HG03432 (cell line): ENCODE measurements at regions not wholly inside any gene's neighbourhood (a gene's known extent, or its start where the extent isn't known, plus 50 kb on each side); places are given as distances from the start of the nearest gene placed in this dataset.
A peak's percentile ranks its signal among the peaks of the same experiment; 100 is the strongest.
"Not testable (repeated sequence)": the region's sequence is repeated elsewhere in the genome, so short reads cannot be mapped to it uniquely, and the experiment has no call there.

Source experiments
- ATAC-seq: cut with Tn5 transposase; IDR thresholded peaks from one replicate; pipeline ENCODE4 v1.9.1; 2021; ENCODE audit warnings: mild to moderate bottlenecking, moderate library complexity; ENCODE audit not compliant: unreplicated experiment

- ATAC-seq, result no peak
Measured at GRCh38 chr6:140376209-140376608, 1001.8 kb upstream of the CITED2 start.

- ATAC-seq, result not testable (repeated sequence)
Measured at GRCh38 chr6:140373728-140374127, 999.3 kb upstream of the CITED2 start.

- no peak for ATAC-seq
Measured at GRCh38 chr6:140372064-140372463, 997.6 kb upstream of the CITED2 start.

GRCh38 chr6:140370976-140371870 is 996.8 kb upstream of the CITED2 start:
- no peak for ATAC-seq

GRCh38 chr6:140370441-140370840 is 996.0 kb upstream of the CITED2 start:
- no peak for ATAC-seq

DNA sequence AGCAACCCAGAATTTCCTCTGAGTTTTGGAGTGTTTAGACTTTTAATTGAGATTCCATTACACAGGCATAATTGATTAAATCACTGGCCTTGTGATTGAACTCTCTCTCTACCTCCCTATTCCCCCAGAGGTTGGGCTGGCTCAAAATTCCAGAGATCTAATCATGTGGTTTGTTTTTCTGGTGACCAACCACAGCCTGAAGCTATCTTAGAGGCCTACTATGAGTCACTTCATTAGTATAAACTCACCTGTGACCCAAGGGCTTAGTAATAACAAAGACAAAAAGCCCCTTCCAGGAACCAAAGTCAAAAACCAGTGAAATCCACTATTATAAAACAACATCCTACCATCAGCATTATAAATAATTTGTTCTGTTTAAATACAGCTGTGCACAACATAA is 992.5 kb upstream of the CITED2 start:
- no peak for ATAC-seq

GRCh38 chr6:140364916-140365315 is 990.5 kb upstream of the CITED2 start:
- no peak for ATAC-seq

- no peak for ATAC-seq
Measured at GRCh38 chr6:140360651-140361050, 986.2 kb upstream of the CITED2 start.

DNA sequence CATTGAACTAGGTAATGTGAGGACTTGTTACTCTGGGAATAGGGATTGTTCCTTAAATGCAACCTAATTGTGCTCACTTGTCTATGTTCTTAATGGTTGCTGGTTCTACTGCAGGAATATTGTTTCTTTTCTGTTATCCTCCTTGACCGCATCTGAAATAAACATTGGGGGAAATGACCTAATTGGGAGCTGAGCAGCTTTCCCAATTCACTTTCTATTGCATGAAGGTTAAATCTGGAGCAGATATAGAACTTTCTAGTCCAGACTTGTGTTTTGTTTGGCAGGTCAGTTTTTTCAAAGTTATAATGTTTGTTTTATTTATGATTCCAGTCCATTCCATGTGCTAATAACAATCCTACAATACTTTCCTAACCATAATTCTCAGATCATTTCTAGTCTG is 981.0 kb upstream of the CITED2 start:
- no peak for ATAC-seq

DNA sequence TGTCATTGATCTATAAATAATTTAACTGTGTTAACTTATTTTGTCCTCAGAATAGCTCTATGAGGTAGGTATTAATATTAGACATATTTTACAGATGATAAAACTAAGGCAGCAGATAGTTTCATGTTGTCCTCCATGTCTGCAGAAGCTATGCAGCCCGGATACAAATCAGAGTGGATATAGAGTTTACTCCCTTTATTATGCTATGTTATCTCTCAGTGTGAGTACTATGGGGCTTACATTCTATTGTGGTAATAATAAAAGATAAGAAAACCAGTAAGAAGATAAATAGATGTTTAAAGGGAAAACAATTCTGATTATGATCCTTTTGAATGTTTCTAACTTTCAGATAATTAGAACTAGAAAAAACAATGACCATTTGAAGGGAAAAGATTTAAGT is 979.8 kb upstream of the CITED2 start:
- ATAC-seq, result no peak

DNA sequence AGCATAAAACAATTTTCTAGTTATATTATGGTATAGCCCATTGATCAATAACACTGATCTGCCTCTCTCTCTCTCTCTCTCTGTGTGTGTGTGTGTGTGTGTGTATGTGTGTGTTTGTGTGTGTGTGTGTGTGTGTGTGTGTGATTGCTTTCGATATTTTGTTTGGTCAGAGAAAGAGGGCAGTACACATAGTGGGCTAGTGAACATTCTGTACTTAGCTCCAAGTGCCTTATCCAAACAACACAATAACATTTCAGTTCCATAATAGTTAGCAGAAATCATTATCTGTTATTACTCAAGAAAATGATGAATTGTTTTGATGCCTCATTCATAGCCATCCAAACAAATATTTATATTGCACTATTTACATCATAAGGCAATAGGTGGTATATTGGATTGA is 979.1 kb upstream of the CITED2 start:
- ATAC-seq, result no peak

GRCh38 chr6:140346428-140346827 is 972.0 kb upstream of the CITED2 start:
- ATAC-seq, result no peak

GRCh38 chr6:140345935-140346334 is 971.5 kb upstream of the CITED2 start:
- ATAC-seq, result no peak

DNA sequence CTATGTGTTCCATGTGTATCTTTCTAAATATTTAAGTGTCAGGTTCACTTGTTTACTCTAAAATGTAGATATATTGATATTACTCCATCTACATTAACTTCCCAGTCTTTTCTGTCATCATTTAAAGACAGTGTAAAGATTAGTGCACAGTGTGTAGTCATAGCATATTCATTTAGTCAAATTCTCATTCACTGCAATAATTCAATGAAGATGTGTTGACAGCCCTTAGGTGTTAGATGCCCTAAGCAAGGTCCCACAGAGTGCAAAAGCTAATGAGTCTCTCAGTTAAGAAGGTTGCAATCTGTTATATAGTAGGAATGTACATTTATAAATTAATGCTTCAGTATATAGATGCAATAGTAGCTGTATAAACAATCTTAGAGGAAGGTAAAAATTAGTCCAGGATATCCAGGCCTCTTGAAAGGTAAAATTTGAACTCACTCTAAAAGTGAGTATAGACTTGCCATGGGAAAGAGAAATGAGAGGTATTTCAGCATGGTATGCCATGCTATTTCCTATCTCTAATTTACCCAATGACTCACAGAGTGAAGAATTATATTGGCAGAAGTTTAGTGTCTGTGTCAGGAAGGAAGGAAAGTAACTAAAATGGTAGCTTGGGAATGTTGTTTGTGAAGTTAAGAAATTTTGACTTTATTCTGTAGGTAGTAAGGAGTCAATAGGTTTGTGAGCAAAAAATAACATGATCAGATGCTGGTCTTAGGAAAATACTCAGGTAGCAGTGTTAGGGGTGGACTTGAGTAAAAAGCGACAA is 969.9 kb upstream of the CITED2 start:
- ATAC-seq, result no peak

- ATAC-seq, result no peak
Measured at GRCh38 chr6:140343128-140343527, 968.7 kb upstream of the CITED2 start.

DNA sequence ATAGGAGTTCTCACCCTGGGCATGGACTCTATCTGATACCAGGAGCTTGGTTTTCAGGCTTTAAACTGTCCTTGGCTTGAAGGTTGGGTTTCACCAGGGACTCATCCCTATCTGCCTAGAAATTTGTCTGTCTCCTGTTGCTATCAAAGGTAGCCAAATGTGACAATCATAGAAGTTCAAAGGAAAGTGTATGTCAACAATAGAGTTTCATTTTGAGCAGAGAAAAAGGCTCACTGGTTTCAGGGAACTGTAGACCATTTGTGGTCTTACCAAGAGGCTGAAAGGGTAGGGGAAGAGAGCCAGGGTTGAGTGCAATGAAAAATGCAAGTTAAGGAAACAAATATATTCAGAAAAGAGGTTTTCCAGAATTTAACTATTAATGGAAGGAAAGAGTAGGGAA is 966.8 kb upstream of the CITED2 start:
- no peak for ATAC-seq

DNA sequence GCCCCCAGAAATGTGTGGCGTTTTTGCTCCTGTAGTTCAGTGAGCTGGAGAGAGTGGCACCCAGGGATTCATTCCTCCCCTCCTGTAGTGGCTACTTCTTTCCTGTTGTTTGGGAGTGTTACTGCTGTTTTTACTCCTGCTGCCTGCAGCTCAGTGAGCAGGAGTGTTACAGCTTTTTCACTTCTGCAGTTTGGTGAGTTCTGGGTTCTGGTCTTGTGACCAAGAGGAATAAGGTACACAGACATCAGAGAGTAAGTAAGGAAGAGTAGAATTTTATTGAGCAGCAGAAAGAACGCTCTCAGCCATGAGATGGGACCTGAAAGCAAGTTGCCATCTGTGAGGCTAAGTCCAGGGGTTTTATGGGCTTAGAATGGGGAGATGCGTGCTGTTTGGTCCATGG is 966.3 kb upstream of the CITED2 start:
- ATAC-seq, result no peak

GRCh38 chr6:140339084-140339483 is 964.6 kb upstream of the CITED2 start:
- ATAC-seq, result not testable (repeated sequence)

DNA sequence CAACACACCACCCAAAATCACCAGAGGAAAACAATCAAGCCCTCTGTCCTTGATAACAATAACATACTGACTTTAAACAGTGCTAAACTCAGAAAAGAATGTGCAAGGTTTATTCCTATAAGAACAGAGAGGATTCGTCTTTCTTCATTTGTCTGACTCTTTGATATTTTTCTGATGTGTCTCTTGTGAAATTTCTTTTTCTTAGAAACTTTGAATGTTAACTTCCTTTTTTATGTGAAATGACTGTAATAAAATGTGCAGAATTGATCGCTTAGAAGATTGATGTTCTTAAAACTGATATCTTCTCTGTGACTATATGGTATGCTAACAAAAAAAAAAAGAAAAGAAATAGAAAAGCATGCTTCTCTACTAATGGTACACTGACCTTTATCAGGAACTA is 947.4 kb upstream of the CITED2 start:
- no peak for ATAC-seq

DNA sequence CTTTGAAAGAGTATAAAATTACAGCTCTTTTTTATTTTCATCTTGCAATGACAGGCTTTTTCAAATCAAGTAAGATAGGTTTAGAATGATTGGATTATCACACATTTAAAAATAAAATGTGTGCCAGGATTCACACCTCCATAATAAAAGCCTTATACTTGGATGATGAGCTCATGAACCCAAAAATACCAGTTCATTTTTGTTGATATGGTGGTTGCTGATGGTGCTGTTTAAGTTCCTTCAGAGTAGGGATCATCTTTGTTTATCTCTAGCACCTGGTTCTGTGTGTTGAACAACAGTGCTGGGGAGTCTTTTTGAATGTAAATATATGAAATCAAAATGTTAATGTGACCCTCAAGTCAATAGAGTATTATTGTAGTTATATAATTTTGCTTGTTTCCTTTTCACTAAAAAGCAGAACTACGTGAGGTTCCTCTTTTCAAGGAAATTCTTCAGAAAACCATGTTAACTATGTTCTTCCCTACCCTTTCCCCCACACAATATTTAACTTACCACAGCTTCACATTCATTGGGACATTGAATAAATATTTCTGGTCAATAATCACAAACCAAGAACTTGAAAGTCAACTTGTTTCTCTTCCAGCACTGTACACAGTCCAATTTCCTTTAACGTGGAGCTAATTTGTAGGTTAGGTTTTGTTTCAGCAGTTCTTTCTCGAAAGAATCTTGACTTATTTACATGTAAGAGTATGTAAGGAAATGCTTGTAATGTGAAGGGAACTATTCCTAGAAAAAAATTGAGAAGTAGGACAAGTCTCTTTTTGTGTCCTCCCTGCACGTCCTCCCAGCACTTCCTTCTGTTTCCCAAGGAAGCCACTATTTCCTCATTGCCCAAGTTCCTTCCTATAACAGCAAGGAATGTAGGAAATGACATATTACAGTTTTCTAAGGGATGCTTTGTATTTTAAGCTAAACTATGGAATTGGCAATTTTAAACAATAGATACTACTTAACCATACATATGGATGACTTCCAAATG is 945.9 kb upstream of the CITED2 start:
- no peak for ATAC-seq

GRCh38 chr6:140319209-140319608 is 944.8 kb upstream of the CITED2 start:
- ATAC-seq, result peak; percentile 90
